ENCODE measurements at regions not wholly inside any gene's neighbourhood (a gene's known extent, or its start where the extent isn't known, plus 50 kb on each side); places are given as distances from the start of the nearest gene placed in this dataset.

- TF ChIP-seq POLR2AphosphoS5 (IDR thresholded peaks at IDR 0.05; ENCODE audit: low read depth) = no peak
- no peak for TF ChIP-seq CTCF (conservative IDR thresholded peaks at IDR 0.05; ENCODE audit: low read depth in 2 of 2)
These were observed 151.8 kb upstream of the RAB4A start for GRCh38 chr1:229119161-229119560.

All from GM23338 (cell line).